ENCODE measurements at regions not wholly inside any gene's neighbourhood (a gene's known extent, or its start where the extent isn't known, plus 50 kb on each side); places are given as distances from the start of the nearest gene placed in this dataset.
"Not testable (repeated sequence)": the region's sequence is repeated elsewhere in the genome, so short reads cannot be mapped to it uniquely, and the experiment has no call there.

GRCh38 chr3:24572409-24572808 lies 77.8 kb upstream of the THRB start:
- TF ChIP-seq, protein P1, sequence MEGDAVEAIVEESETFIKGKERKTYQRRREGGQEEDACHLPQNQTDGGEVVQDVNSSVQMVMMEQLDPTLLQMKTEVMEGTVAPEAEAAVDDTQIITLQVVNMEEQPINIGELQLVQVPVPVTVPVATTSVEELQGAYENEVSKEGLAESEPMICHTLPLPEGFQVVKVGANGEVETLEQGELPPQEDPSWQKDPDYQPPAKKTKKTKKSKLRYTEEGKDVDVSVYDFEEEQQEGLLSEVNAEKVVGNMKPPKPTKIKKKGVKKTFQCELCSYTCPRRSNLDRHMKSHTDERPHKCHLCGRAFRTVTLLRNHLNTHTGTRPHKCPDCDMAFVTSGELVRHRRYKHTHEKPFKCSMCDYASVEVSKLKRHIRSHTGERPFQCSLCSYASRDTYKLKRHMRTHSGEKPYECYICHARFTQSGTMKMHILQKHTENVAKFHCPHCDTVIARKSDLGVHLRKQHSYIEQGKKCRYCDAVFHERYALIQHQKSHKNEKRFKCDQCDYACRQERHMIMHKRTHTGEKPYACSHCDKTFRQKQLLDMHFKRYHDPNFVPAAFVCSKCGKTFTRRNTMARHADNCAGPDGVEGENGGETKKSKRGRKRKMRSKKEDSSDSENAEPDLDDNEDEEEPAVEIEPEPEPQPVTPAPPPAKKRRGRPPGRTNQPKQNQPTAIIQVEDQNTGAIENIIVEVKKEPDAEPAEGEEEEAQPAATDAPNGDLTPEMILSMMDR (conservative IDR thresholded peaks at IDR 0.05) = not testable (repeated sequence)
- not testable (repeated sequence) for TF ChIP-seq EZH2 (IDR thresholded peaks at IDR 0.05; ENCODE audit: low read depth)

Data from PC-9 (cell line).